ENCODE measurements at regions not wholly inside any gene's neighbourhood (a gene's known extent, or its start where the extent isn't known, plus 50 kb on each side); places are given as distances from the start of the nearest gene placed in this dataset.
"Not testable (repeated sequence)": the region's sequence is repeated elsewhere in the genome, so short reads cannot be mapped to it uniquely, and the experiment has no call there.

- DNase-seq (ENCODE audit: low spot score), result no peak
These were observed 182.7 kb downstream of the SMC2 start for GRCh38 chr9:104276709-104277245.

- no peak for DNase-seq (ENCODE audit: low spot score)
These were observed 184.9 kb downstream of the SMC2 start for GRCh38 chr9:104278929-104279496.

- DNase-seq (ENCODE audit: low spot score), result no peak
These were observed 185.5 kb downstream of the SMC2 start for GRCh38 chr9:104279535-104280177.

GRCh38 chr9:104280178-104280560 lies 186.1 kb downstream of the SMC2 start:
- no peak for DNase-seq (ENCODE audit: low spot score)

GRCh38 chr9:104280711-104281110 lies 186.6 kb downstream of the SMC2 start:
- no peak for DNase-seq (ENCODE audit: low spot score)

GRCh38 chr9:104286187-104286586 lies 192.1 kb downstream of the SMC2 start:
- no peak for DNase-seq (ENCODE audit: low spot score)

- DNase-seq (ENCODE audit: low spot score), result no peak
These were observed 192.7 kb downstream of the SMC2 start for GRCh38 chr9:104286799-104287198.

- no peak for DNase-seq (ENCODE audit: low spot score)
These were observed 193.3 kb downstream of the SMC2 start for GRCh38 chr9:104287253-104287878.

GRCh38 chr9:104293877-104294276 lies 199.8 kb downstream of the SMC2 start:
- no peak for DNase-seq (ENCODE audit: low spot score)

- DNase-seq (ENCODE audit: low spot score), result no peak
These were observed 203.9 kb upstream of the OR13F1 start for GRCh38 chr9:104300124-104300523.

- no peak for DNase-seq (ENCODE audit: low spot score)
These were observed 202.3 kb upstream of the OR13F1 start for GRCh38 chr9:104301755-104302154.

GRCh38 chr9:104302775-104303174 lies 201.3 kb upstream of the OR13F1 start:
- no peak for DNase-seq (ENCODE audit: low spot score)

GRCh38 chr9:104304925-104305324 lies 199.1 kb upstream of the OR13F1 start:
- no peak for DNase-seq (ENCODE audit: low spot score)

- no peak for DNase-seq (ENCODE audit: low spot score)
These were observed 190.5 kb upstream of the OR13F1 start for GRCh38 chr9:104313396-104314110.

- DNase-seq (ENCODE audit: low spot score), result not testable (repeated sequence)
These were observed 187.7 kb upstream of the OR13F1 start for GRCh38 chr9:104316201-104317009.

GRCh38 chr9:104319198-104319597 lies 184.9 kb upstream of the OR13F1 start:
- DNase-seq (ENCODE audit: low spot score), result no peak

- DNase-seq (ENCODE audit: low spot score), result no peak
These were observed 184.4 kb upstream of the OR13F1 start for GRCh38 chr9:104319685-104320084.

GRCh38 chr9:104322596-104322995 lies 181.5 kb upstream of the OR13F1 start:
- no peak for DNase-seq (ENCODE audit: low spot score)

GRCh38 chr9:104323967-104324694 lies 179.9 kb upstream of the OR13F1 start:
- not testable (repeated sequence) for DNase-seq (ENCODE audit: low spot score)

- DNase-seq (ENCODE audit: low spot score), result no peak
These were observed 177.2 kb upstream of the OR13F1 start for GRCh38 chr9:104326912-104327311.

GRCh38 chr9:104329245-104329644 lies 174.8 kb upstream of the OR13F1 start:
- DNase-seq (ENCODE audit: low spot score), result no peak
